ENCODE measurements at regions not wholly inside any gene's neighbourhood (a gene's known extent, or its start where the extent isn't known, plus 50 kb on each side); places are given as distances from the start of the nearest gene placed in this dataset.
A peak's percentile ranks its signal among the peaks of the same experiment; 100 is the strongest.

- Histone ChIP-seq H3K27ac (no peak overlapping the region), H3K4me1 (peaks cover 0 to 8% (median 0%) of the 10 kb centered on the region in 4 donors), H3K4me3 (no peak overlapping the region), H3K9me3 (peaks cover 0 to 15% (median 8%) of the 10 kb centered on the region in 3 donors), H3K27me3 (no peaks in the 10 kb centered on the region), H3K36me3 (no peaks in the 10 kb centered on the region)
- intact Hi-C loops (cut with DNase I; ENCODE audit: low total_unique reads) = no loop called here
- TF ChIP-seq CTCF (IDR thresholded peaks at IDR 0.05) = no peak
- DNase-seq = no peak
Observed at GRCh38 chr5:108649106-108649505, 98.6 kb upstream of the FER start.

- H3K27ac ChIP-seq = no peak overlapping the region
- H3K4me3 ChIP-seq = no peak overlapping the region
- H3K4me1 ChIP-seq = peaks cover 0 to 7% (median 0%) of the 10 kb centered on the region in 4 donors
- no peaks in the 10 kb centered on the region for H3K27me3 ChIP-seq
- intact Hi-C loops (cut with DNase I; ENCODE audit: low total_unique reads) = no loop called here
- no peaks in the 10 kb centered on the region for H3K36me3 ChIP-seq
- peak; percentile 41 to 67 for DNase-seq
- peak; percentile 67 to 82 for TF ChIP-seq CTCF (IDR thresholded peaks at IDR 0.05)
- peaks cover 0 to 6% (median 3%) of the 10 kb centered on the region in 3 donors for H3K9me3 ChIP-seq
Observed at GRCh38 chr5:108642170-108642906, 105.4 kb upstream of the FER start.

GRCh38 chr5:108641596-108641995 is 106.1 kb upstream of the FER start:
- intact Hi-C loops (cut with DNase I; ENCODE audit: low total_unique reads) = no loop called here

GRCh38 chr5:108639366-108639765 is 108.3 kb upstream of the FER start:
- Histone ChIP-seq H3K4me1 (peaks cover 0 to 13% (median 2%) of the 10 kb centered on the region in 4 donors), H3K9me3 (no peaks in the 10 kb centered on the region), H3K27me3 (no peaks in the 10 kb centered on the region), H3K36me3 (no peaks in the 10 kb centered on the region), H3K4me3 (no peak overlapping the region), H3K27ac (no peak overlapping the region)
- TF ChIP-seq CTCF (IDR thresholded peaks at IDR 0.05) = no peak
- no peak for DNase-seq
- intact Hi-C loops (cut with DNase I; ENCODE audit: low total_unique reads) = no loop called here

More at GRCh38 chr5:108641596-108641995, 106.1 kb upstream of the FER start:
- Histone ChIP-seq H3K27me3 (no peaks in the 10 kb centered on the region), H3K4me3 (no peak overlapping the region), H3K36me3 (no peaks in the 10 kb centered on the region), H3K9me3 (no peaks in the 10 kb centered on the region), H3K27ac (no peak overlapping the region), H3K4me1 (peaks cover 0 to 7% (median 0%) of the 10 kb centered on the region in 4 donors)
- TF ChIP-seq CTCF (IDR thresholded peaks at IDR 0.05) = no peak
- DNase-seq = no peak

- Histone ChIP-seq H3K4me1 (peaks cover 0 to 19% (median 5%) of the 10 kb centered on the region in 4 donors), H3K36me3 (no peaks in the 10 kb centered on the region), H3K27me3 (no peaks in the 10 kb centered on the region), H3K4me3 (no peak overlapping the region), H3K9me3 (no peaks in the 10 kb centered on the region), H3K27ac (no peak overlapping the region)
- intact Hi-C loops (cut with DNase I; ENCODE audit: low total_unique reads) = no loop called here
- TF ChIP-seq CTCF (IDR thresholded peaks at IDR 0.05) = no peak
- DNase-seq = no peak
Observed at GRCh38 chr5:108638021-108638420, 109.7 kb upstream of the FER start.

Measured in tibial artery (tissue), 4 donors.